Peyer's patch (tissue), 4 donors: ENCODE measurements at regions not wholly inside any gene's neighbourhood (a gene's known extent, or its start where the extent isn't known, plus 50 kb on each side); places are given as distances from the start of the nearest gene placed in this dataset.

Source experiments
- CTCF ChIP-seq, 6 experiments: fragments of 450-650 bp in 4 of 6; fragments of 200-600 bp in 2 of 6; sonication (generic) in 1 of 6; IDR thresholded peaks; one replicate each; pipeline ENCODE4 v1.5.1; 2017 to 2019; ENCODE audit warnings: antibody characterized with exemption in 6 of 6, mild to moderate bottlenecking in 3 of 6, moderate library complexity in 1 of 6
- POLR2A ChIP-seq, 2 donors: fragments of 450-650 bp; IDR thresholded peaks; one replicate each; pipeline ENCODE4 v1.5.1; 2017; ENCODE audit warnings: antibody characterized with exemption in 2 of 2, mild to moderate bottlenecking in 2 of 2, moderate library complexity in 2 of 2

- TF ChIP-seq CTCF (IDR thresholded peaks at IDR 0.05), result no peak
- TF ChIP-seq POLR2A (IDR thresholded peaks at IDR 0.05), result no peak
Observed at GRCh38 chr10:54906940-54907339, 105.9 kb upstream of the PCDH15 start.
